CD14-positive monocyte (primary cell): ENCODE measurements at regions not wholly inside any gene's neighbourhood (a gene's known extent, or its start where the extent isn't known, plus 50 kb on each side); places are given as distances from the start of the nearest gene placed in this dataset.
A peak's percentile ranks its signal among the peaks of the same experiment; 100 is the strongest.

Source experiments
- DNase-seq, 3 donors: peaks; one replicate each; pipeline ENCODE4 v3.0.0-alpha.2; 2011 to 2022
- H2AFZ ChIP-seq: 2 replicates; pipeline ENCODE4 v1.6.0; 2012; ENCODE audit warnings: mild to moderate bottlenecking, low read depth, low read length, inconsistent platforms; ENCODE audit not compliant: insufficient read depth, poor library complexity, severe bottlenecking
- H3K27ac ChIP-seq, 2 donors: 1 replicate in 1 of 2; 2 replicates in 1 of 2; pipeline ENCODE4 v1.5.1; 2012 to 2013; ENCODE audit warnings: low read length in 2 of 2, control low read depth in 1 of 2, inconsistent platforms in 1 of 2, low read depth in 1 of 2, mild to moderate bottlenecking in 1 of 2
- H3K27me3 ChIP-seq, 2 donors: one replicate each; pipeline versions ENCODE4 v1.6.0 to v1.6.1; 2011 to 2013; ENCODE audit warnings: low read length in 2 of 2; ENCODE audit not compliant: control insufficient read depth in 2 of 2, insufficient read depth in 2 of 2
- H3K36me3 ChIP-seq, 2 donors: replicated peaks in 1 of 2; 1 replicate in 1 of 2; 2 replicates in 1 of 2; pipeline versions ENCODE4 v1.5.1 to v1.6.1; 2012 to 2013; ENCODE audit warnings: low read length in 2 of 2, control low read depth in 1 of 2, inconsistent platforms in 1 of 2, mild to moderate bottlenecking in 1 of 2; ENCODE audit not compliant: insufficient read depth in 2 of 2, control insufficient read depth in 1 of 2
- H3K4me1 ChIP-seq, 2 donors: 1 replicate in 1 of 2; 2 replicates in 1 of 2; pipeline versions ENCODE4 v1.5.1 to v1.6.1; 2012 to 2013; ENCODE audit warnings: low read length in 2 of 2, control low read depth in 1 of 2, inconsistent platforms in 1 of 2, mild to moderate bottlenecking in 1 of 2, moderate library complexity in 1 of 2; ENCODE audit not compliant: insufficient read depth in 2 of 2, control insufficient read depth in 1 of 2
- H3K4me2 ChIP-seq: replicated peaks from 2 replicates; pipeline ENCODE3; 2012; ENCODE audit warnings: low read length, moderate library complexity, mild to moderate bottlenecking; ENCODE audit not compliant: poor library complexity, severe bottlenecking; ENCODE audit errors: extremely low read depth
- H3K4me3 ChIP-seq, 3 experiments: fragments of 200-600 bp in 1 of 3; sonication (generic) in 1 of 3; replicated peaks in 1 of 3; 1 replicate in 2 of 3; 2 replicates in 1 of 3; pipeline ENCODE4 v1.5.1; 2011 to 2013; ENCODE audit warnings: low read length in 3 of 3, mild to moderate bottlenecking in 3 of 3, control low read depth in 2 of 3, low read depth in 2 of 3, inconsistent platforms in 1 of 3, moderate library complexity in 1 of 3
- H3K79me2 ChIP-seq: 2 replicates; pipeline ENCODE4 v1.6.0; 2012; ENCODE audit warnings: mild to moderate bottlenecking, control low read depth, inconsistent platforms, low read length, moderate library complexity; ENCODE audit not compliant: insufficient read depth
- H3K9ac ChIP-seq: 2 replicates; pipeline ENCODE4 v1.6.0; 2017; ENCODE audit warnings: low read length, mild to moderate bottlenecking; ENCODE audit not compliant: insufficient read depth, poor library complexity, severe bottlenecking
- H3K9me3 ChIP-seq, 2 donors: replicated peaks in 1 of 2; 1 replicate in 1 of 2; 2 replicates in 1 of 2; pipeline versions ENCODE4 v1.5.1 to v1.6.1; 2012 to 2013; ENCODE audit warnings: low read length in 2 of 2, control low read depth in 1 of 2; ENCODE audit not compliant: control insufficient read depth in 1 of 2, insufficient read depth in 1 of 2
- H4K20me1 ChIP-seq: 2 replicates; pipeline ENCODE4 v1.6.0; 2012; ENCODE audit warnings: mild to moderate bottlenecking, low read length, control low read depth, moderate library complexity; ENCODE audit not compliant: insufficient read depth
- H3K27ac Mint-ChIP-seq, 7 donors: one replicate each; pipeline ENCODE4 v1.8.0; 2020; ENCODE audit warnings: mild to moderate bottlenecking in 7 of 7, mixed read lengths in 7 of 7, moderate library complexity in 6 of 7, inconsistent platforms in 2 of 7
- H3K27me3 Mint-ChIP-seq, 3 donors: one replicate each; pipeline ENCODE4 v1.8.0; 2021 to 2022; ENCODE audit warnings: low read depth in 3 of 3, mild to moderate bottlenecking in 3 of 3, mixed read lengths in 3 of 3, moderate library complexity in 3 of 3, inconsistent platforms in 1 of 3
- H3K36me3 Mint-ChIP-seq, 2 donors: one replicate each; pipeline ENCODE4 v1.8.0; 2020; ENCODE audit warnings: mixed read lengths in 2 of 2, inconsistent platforms in 1 of 2, mild to moderate bottlenecking in 1 of 2
- H3K4me1 Mint-ChIP-seq: one replicate; pipeline ENCODE4 v1.8.0; 2020; ENCODE audit warnings: mild to moderate bottlenecking, mixed read lengths
- H3K4me3 Mint-ChIP-seq, 2 donors: one replicate each; pipeline ENCODE4 v1.8.0; 2020; ENCODE audit warnings: mild to moderate bottlenecking in 2 of 2, mixed read lengths in 2 of 2, moderate library complexity in 1 of 2
- H3K9me3 Mint-ChIP-seq, 7 donors: one replicate each; pipeline ENCODE4 v1.8.0; 2020 to 2022; ENCODE audit warnings: mixed read lengths in 7 of 7, mild to moderate bottlenecking in 6 of 7, moderate library complexity in 6 of 7, inconsistent platforms in 2 of 7
- CTCF ChIP-seq: fragments of 200-600 bp; IDR thresholded peaks from one replicate; pipeline ENCODE4 v1.8.0; 2022; ENCODE audit warnings: antibody characterized with exemption, mild to moderate bottlenecking
- WGBS: methylation state at CpG from one replicate; pipeline ENCODE4 v1.1.5; 2013; ENCODE audit warnings: missing lambda C conversion rate; ENCODE audit not compliant: insufficient coverage; 5-methylcytosine and 5-hydroxymethylcytosine counted together
- intact Hi-C, 2 donors: fragments of 100-400 bp; cut with micrococcal nuclease; formaldehyde crosslinking; loops; one replicate each; pipeline versions ENCODE4 v1.15.0 to v1.15.1; 2023

GRCh38 chr15:66963084-66963483, 102.3 kb upstream of the SMAD3 start:
- no peaks in the 10 kb centered on the region for H3K27me3 ChIP-seq
- intact Hi-C loops, result no loop called here
- no peak for TF ChIP-seq CTCF
- no peak overlapping the region for H3K4me2 ChIP-seq
- H3K4me3 ChIP-seq, result no peak overlapping the region
- H3K9me3 Mint-ChIP-seq, result no peaks in the 10 kb centered on the region
- DNase-seq, result no peak
- H4K20me1 ChIP-seq, result no peaks in the 10 kb centered on the region
- no peaks in the 10 kb centered on the region for H3K9me3 ChIP-seq
- H2AFZ ChIP-seq, result no peak overlapping the region
- H3K9ac ChIP-seq, result no peak overlapping the region
- H3K4me3 Mint-ChIP-seq, result no peak overlapping the region
- no peaks in the 10 kb centered on the region for H3K79me2 ChIP-seq
- H3K27ac ChIP-seq, result no peak overlapping the region
- no peaks in the 10 kb centered on the region for H3K36me3 Mint-ChIP-seq
- peaks cover 8 to 11% of the 10 kb centered on the region in 2 donors for H3K4me1 ChIP-seq
- H3K36me3 ChIP-seq, result no peaks in the 10 kb centered on the region
- peak overlapping the region in 2 of 7 donors; percentile 33 to 63 for H3K27ac Mint-ChIP-seq
- peaks cover 0 to 4% (median 3%) of the 10 kb centered on the region in 3 donors for H3K27me3 Mint-ChIP-seq
- WGBS, result 100% methylated on average over 4 of the region's 5 CpGs
- H3K4me1 Mint-ChIP-seq, result peaks cover 9% of the 10 kb centered on the region

GRCh38 chr15:66963710-66964109, 101.7 kb upstream of the SMAD3 start:
- no CpG with 5 or more reads among the region's 1 CpG for WGBS
- Histone ChIP-seq H3K27ac (peak overlapping the region in 1 of 2 donors; percentile 24), H3K27me3 (no peaks in the 10 kb centered on the region), H3K4me1 (peaks cover 8 to 11% of the 10 kb centered on the region in 2 donors), H2AFZ (no peak overlapping the region), H3K9me3 (no peaks in the 10 kb centered on the region), H3K4me3 (no peak overlapping the region), H3K79me2 (no peaks in the 10 kb centered on the region), H3K36me3 (no peaks in the 10 kb centered on the region), H4K20me1 (no peaks in the 10 kb centered on the region), H3K9ac (no peak overlapping the region), H3K4me2 (no peak overlapping the region)
- peaks cover 9% of the 10 kb centered on the region for H3K4me1 Mint-ChIP-seq
- intact Hi-C loops, result no loop called here
- H3K9me3 Mint-ChIP-seq, result no peaks in the 10 kb centered on the region
- H3K27me3 Mint-ChIP-seq, result peaks cover 0 to 4% (median 3%) of the 10 kb centered on the region in 3 donors
- no peak for TF ChIP-seq CTCF
- H3K36me3 Mint-ChIP-seq, result no peaks in the 10 kb centered on the region
- no peak overlapping the region for H3K4me3 Mint-ChIP-seq
- H3K27ac Mint-ChIP-seq, result peak overlapping the region in 5 of 7 donors; percentile 33 to 73 (median 54)
- DNase-seq, result peak; percentile 41 to 64 (median 47)
